ENCODE measurements at regions not wholly inside any gene's neighbourhood (a gene's known extent, or its start where the extent isn't known, plus 50 kb on each side); places are given as distances from the start of the nearest gene placed in this dataset.

- TF ChIP-seq CTCF (conservative IDR thresholded peaks at IDR 0.05 in 1 of 2, IDR thresholded peaks at IDR 0.05 in 1 of 2; ENCODE audit: extremely low read depth in 1 of 2, insufficient read depth in 1 of 2, low read depth in 1 of 2, low read length in 2 of 2) (no peak), EZH2 (IDR thresholded peaks at IDR 0.05; ENCODE audit: borderline replicate concordance, low read length) (no peak)
Observed at GRCh38 chrX:20971250-20971649, 403.0 kb upstream of the CNKSR2 start.

Data from mammary epithelial cell (primary cell).